Breast epithelium (tissue), 4 donors: ENCODE measurements at regions not wholly inside any gene's neighbourhood (a gene's known extent, or its start where the extent isn't known, plus 50 kb on each side); places are given as distances from the start of the nearest gene placed in this dataset.

Experiments
- DNase-seq, 2 donors: peaks; one replicate each; pipeline ENCODE4 v3.0.0-alpha.2; 2019; ENCODE audit warnings: low spot score in 2 of 2
- H3K27ac ChIP-seq, 2 donors: fragments of 200-600 bp; sonication (generic) in 1 of 2; one replicate each; pipeline ENCODE4 v1.5.1; 2016 to 2019; ENCODE audit warnings: mild to moderate bottlenecking in 1 of 2
- H3K27me3 ChIP-seq, 2 donors: fragments of 200-600 bp; sonication (generic) in 1 of 2; one replicate each; pipeline versions ENCODE4 v1.5.1 to v1.6.0; 2017 to 2019; ENCODE audit warnings: control low read depth in 1 of 2, mild to moderate bottlenecking in 1 of 2
- H3K36me3 ChIP-seq: fragments of 200-600 bp; one replicate; pipeline ENCODE4 v1.5.1; 2019
- H3K4me1 ChIP-seq, 2 donors: fragments of 200-600 bp; sonication (generic); one replicate each; pipeline ENCODE4 v1.5.1; 2016 to 2019; ENCODE audit warnings: control low read depth in 1 of 2
- H3K4me3 ChIP-seq, 3 donors: fragments of 200-600 bp; sonication (generic); 1 replicate in 2 of 3; 2 replicates in 1 of 3; pipeline ENCODE4 v1.5.1; 2016 to 2019; ENCODE audit warnings: mild to moderate bottlenecking in 3 of 3, moderate library complexity in 2 of 3
- H3K9me3 ChIP-seq, 2 donors: fragments of 200-600 bp; sonication (generic) in 1 of 2; one replicate each; pipeline ENCODE4 v1.5.1; 2016 to 2019; ENCODE audit warnings: control low read depth in 1 of 2
- CTCF ChIP-seq, 3 donors: fragments of 450-650 bp; IDR thresholded peaks; one replicate each; pipeline ENCODE4 v1.5.1; 2016 to 2017; ENCODE audit warnings: antibody characterized with exemption in 3 of 3, mild to moderate bottlenecking in 3 of 3, moderate library complexity in 3 of 3
- POLR2A ChIP-seq: fragments of 450-650 bp; IDR thresholded peaks from one replicate; pipeline ENCODE4 v1.6.1; 2016; ENCODE audit warnings: antibody characterized with exemption, mild to moderate bottlenecking, moderate library complexity
- POLR2AphosphoS5 ChIP-seq, 3 donors: sonication (generic); formaldehyde crosslinking; IDR thresholded peaks; one replicate each; pipeline ENCODE4 v1.6.1; 2017; ENCODE audit warnings: antibody characterized with exemption in 3 of 3
- intact Hi-C: fragments of 100-400 bp; cut with DNase I; formaldehyde crosslinking; loops from one replicate; pipeline ENCODE4 v1.15.1; 2023; ENCODE audit warnings: low total_unique reads

GRCh38 chr5:63650581-63650980 lies 311.7 kb downstream of the HTR1A start:
- H3K27me3 ChIP-seq: no peaks in the 10 kb centered on the region
- no peak for DNase-seq
- H3K27ac ChIP-seq: no peak overlapping the region
- no peak overlapping the region for H3K4me3 ChIP-seq
- intact Hi-C loops: no loop called here
- H3K36me3 ChIP-seq: no peaks in the 10 kb centered on the region
- no peak for TF ChIP-seq POLR2AphosphoS5 (IDR thresholded peaks at IDR 0.05)
- no peak for TF ChIP-seq POLR2A
- no peak for TF ChIP-seq CTCF (IDR thresholded peaks at IDR 0.05)
- H3K9me3 ChIP-seq: no peaks in the 10 kb centered on the region
- no peaks in the 10 kb centered on the region for H3K4me1 ChIP-seq

- intact Hi-C loops: no loop called here
- H3K4me3 ChIP-seq: no peak overlapping the region
Observed at GRCh38 chr5:63648376-63648775, 313.9 kb downstream of the HTR1A start.

GRCh38 chr5:63629951-63630630 lies 332.2 kb downstream of the HTR1A start:
- TF ChIP-seq POLR2A: no peak
- TF ChIP-seq POLR2AphosphoS5 (IDR thresholded peaks at IDR 0.05): no peak
- TF ChIP-seq CTCF (IDR thresholded peaks at IDR 0.05): no peak
- Histone ChIP-seq H3K4me3 (no peak overlapping the region), H3K9me3 (no peaks in the 10 kb centered on the region), H3K27ac (no peak overlapping the region), H3K36me3 (no peaks in the 10 kb centered on the region), H3K27me3 (no peaks in the 10 kb centered on the region), H3K4me1 (no peaks in the 10 kb centered on the region)
- no peak for DNase-seq
- intact Hi-C loops: no loop called here

More at GRCh38 chr5:63648376-63648775, 313.9 kb downstream of the HTR1A start:
- Histone ChIP-seq H3K4me1 (no peaks in the 10 kb centered on the region), H3K27me3 (no peaks in the 10 kb centered on the region), H3K27ac (no peak overlapping the region), H3K9me3 (no peaks in the 10 kb centered on the region), H3K36me3 (no peaks in the 10 kb centered on the region)
- TF ChIP-seq CTCF (IDR thresholded peaks at IDR 0.05): no peak
- TF ChIP-seq POLR2A: no peak
- TF ChIP-seq POLR2AphosphoS5 (IDR thresholded peaks at IDR 0.05): no peak
- no peak for DNase-seq

GRCh38 chr5:63613442-63613841 lies 348.8 kb downstream of the HTR1A start:
- H3K9me3 ChIP-seq: no peaks in the 10 kb centered on the region
- H3K36me3 ChIP-seq: no peaks in the 10 kb centered on the region
- intact Hi-C loops: no loop called here
- DNase-seq: no peak
- no peak for TF ChIP-seq POLR2A
- TF ChIP-seq CTCF (IDR thresholded peaks at IDR 0.05): no peak
- no peaks in the 10 kb centered on the region for H3K4me1 ChIP-seq
- no peak overlapping the region for H3K27ac ChIP-seq
- H3K27me3 ChIP-seq: no peaks in the 10 kb centered on the region
- H3K4me3 ChIP-seq: no peak overlapping the region

GRCh38 chr5:63603996-63604395 lies 358.2 kb downstream of the HTR1A start:
- intact Hi-C loops: no loop called here
- H3K9me3 ChIP-seq: peaks cover 0 to 7% of the 10 kb centered on the region in 2 donors
- H3K27me3 ChIP-seq: no peaks in the 10 kb centered on the region
- H3K27ac ChIP-seq: no peak overlapping the region
- DNase-seq: no peak
- H3K36me3 ChIP-seq: no peaks in the 10 kb centered on the region
- no peak overlapping the region for H3K4me3 ChIP-seq
- no peak for TF ChIP-seq POLR2A
- no peak for TF ChIP-seq CTCF (IDR thresholded peaks at IDR 0.05)
- no peak for TF ChIP-seq POLR2AphosphoS5 (IDR thresholded peaks at IDR 0.05)
- no peaks in the 10 kb centered on the region for H3K4me1 ChIP-seq
